GM12878 (cell line): ENCODE measurements at regions not wholly inside any gene's neighbourhood (a gene's known extent, or its start where the extent isn't known, plus 50 kb on each side); places are given as distances from the start of the nearest gene placed in this dataset.
"Not testable (repeated sequence)": the region's sequence is repeated elsewhere in the genome, so short reads cannot be mapped to it uniquely, and the experiment has no call there.

Experiments used
- ATAC-seq: fragments of 200-7000 bp; cut with Tn5 transposase; 3 replicates; pipeline ENCODE4 v1.9.1; 2020; ENCODE audit warnings: mild to moderate bottlenecking, moderate library complexity
- BruUV-seq: library from RNA; stranded (reverse); fragments of 400-500 nt; replicated peaks from 2 replicates; lab custom pipeline; 2021; lab: Mats Ljungman, UMichigan
- CTCF ChIA-PET: fragments of 300-600 bp; sonication (Branson Sonifier 250); formaldehyde crosslinking; extraction: SDS; loops from one replicate; lab custom pipeline; 2021; ENCODE audit warnings: inconsistent platforms; lab: Yijun Ruan, JAX
- POLR2A ChIA-PET: fragments of 350-600 bp; formaldehyde crosslinking; extraction: SDS; loops from one replicate; lab custom pipeline; 2021; ENCODE audit warnings: inconsistent platforms; lab: Charles Lee
- RAD21 ChIA-PET: fragments of 300-600 bp; sonication (Branson Sonifier 250); formaldehyde crosslinking; loops from one replicate; lab custom pipeline; 2023; ENCODE audit warnings: antibody characterized with exemption; ENCODE audit not compliant: unreplicated experiment; lab: Charles Lee
- SMC1A ChIA-PET: fragments of 300-600 bp; sonication (Branson Sonifier 250); formaldehyde crosslinking; loops from one replicate; lab custom pipeline; 2023; ENCODE audit not compliant: unreplicated experiment, uncharacterized antibody; lab: Charles Lee
- DNase-seq: peaks from one replicate; pipeline ENCODE4 v3.0.0-alpha.2; 2011; ENCODE audit warnings: low read depth, low spot score
- FAIRE-seq: peaks from 3 replicates; lab custom pipeline; 2011; peaks lifted over from hg19 to GRCh38; lab: Jason Lieb, UNC
- H2AFZ ChIP-seq: 2 replicates; pipeline ENCODE4 v1.6.0; 2011; ENCODE audit warnings: low read depth, low read length, control low read depth; ENCODE audit not compliant: control insufficient read depth
- H3K27ac ChIP-seq: 2 replicates; pipeline ENCODE4 v1.5.1; 2011; ENCODE audit warnings: control low read depth; ENCODE audit not compliant: control insufficient read depth, insufficient read depth
- H3K27me3 ChIP-seq, 2 experiments: replicated peaks in 1 of 2; 2 replicates each; pipeline versions ENCODE4 v1.6.0 to v1.6.1; 2011; ENCODE audit warnings: low read length in 1 of 2; ENCODE audit not compliant: control insufficient read depth in 2 of 2, insufficient read depth in 2 of 2
- H3K36me3 ChIP-seq, 2 experiments: 2 replicates each; pipeline ENCODE4 v1.5.1; 2011; ENCODE audit warnings: low read length in 1 of 2; ENCODE audit not compliant: control insufficient read depth in 2 of 2, insufficient read depth in 2 of 2
- H3K4me1 ChIP-seq: 2 replicates; pipeline ENCODE4 v1.6.1; 2011; ENCODE audit warnings: mild to moderate bottlenecking, low read length, moderate library complexity, mixed read lengths; ENCODE audit not compliant: control insufficient read depth, insufficient read depth
- H3K4me2 ChIP-seq: 2 replicates; pipeline ENCODE4 v1.6.0; 2011; ENCODE audit warnings: control low read depth; ENCODE audit not compliant: control insufficient read depth, insufficient read depth
- H3K4me3 ChIP-seq: fragments of 200-600 bp; sonication (generic); 2 replicates; pipeline ENCODE4 v1.5.1; 2016
- H3K79me2 ChIP-seq: 2 replicates; pipeline ENCODE4 v1.6.0; 2011; ENCODE audit warnings: low read length; ENCODE audit not compliant: control insufficient read depth, insufficient read depth
- H3K9ac ChIP-seq: 2 replicates; pipeline ENCODE4 v1.8.0; 2011; ENCODE audit warnings: low read length, control low read depth, mixed read lengths; ENCODE audit not compliant: control insufficient read depth, insufficient read depth
- H3K9me3 ChIP-seq: replicated peaks from 3 replicates; pipeline ENCODE4 v1.5.1; 2011; ENCODE audit warnings: mild to moderate bottlenecking, low read length; ENCODE audit not compliant: control insufficient read depth, insufficient read depth
- H4K20me1 ChIP-seq: 2 replicates; pipeline ENCODE4 v1.6.0; 2011; ENCODE audit not compliant: control insufficient read depth, insufficient read depth
- CBX3 ChIP-seq: fragments of 200-600 bp; sonication (generic); IDR thresholded peaks from 2 replicates; pipeline ENCODE4 v1.6.1; 2016; ENCODE audit warnings: low read depth, borderline replicate concordance
- CHD2 ChIP-seq: IDR thresholded peaks from 2 replicates; pipeline ENCODE4 v1.6.1; 2011; ENCODE audit warnings: low read depth, low read length, improper control_type of control experiment, borderline replicate concordance
- CHD4 ChIP-seq: fragments of 200-600 bp; sonication (generic); IDR thresholded peaks from 2 replicates; pipeline ENCODE4 v1.6.1; 2016; ENCODE audit warnings: mild to moderate bottlenecking
- FOXM1 ChIP-seq: IDR thresholded peaks from 2 replicates; pipeline ENCODE4 v1.6.1; 2012; ENCODE audit warnings: low read depth, mild to moderate bottlenecking, inconsistent platforms, low read length, moderate library complexity
- KAT2A ChIP-seq: conservative IDR thresholded peaks from 2 replicates; pipeline ENCODE4 v1.6.1; 2011; ENCODE audit warnings: low read depth, low read length; ENCODE audit not compliant: control insufficient read depth
- RB1 ChIP-seq: fragments of 450-650 bp; formaldehyde crosslinking; IDR thresholded peaks from 2 replicates; pipeline ENCODE4 v1.6.1; 2017; ENCODE audit warnings: mild to moderate bottlenecking, borderline replicate concordance
- RFX5 ChIP-seq: IDR thresholded peaks from 2 replicates; pipeline ENCODE4 v1.6.1; 2011; ENCODE audit warnings: low read depth, low read length, improper control_type of control experiment
- USF1 ChIP-seq: IDR thresholded peaks from 2 replicates; pipeline ENCODE4 v1.6.1; 2011; ENCODE audit warnings: borderline replicate concordance, low read depth, mild to moderate bottlenecking, moderate library complexity, mixed read lengths, low read length; ENCODE audit not compliant: insufficient read depth; ENCODE audit errors: extremely low read length
- YY1 ChIP-seq: IDR thresholded peaks from 2 replicates; pipeline ENCODE4 v1.6.1; 2011; ENCODE audit warnings: low read depth, mild to moderate bottlenecking, low read length
- WGBS: methylation state at CpG from one replicate; pipeline ENCODE4 v1.1.6; 2016; ENCODE audit warnings: low lambda C conversion rate; ENCODE audit not compliant: insufficient replicate concordance, insufficient coverage; ENCODE audit errors: missing lambda C conversion rate; 5-methylcytosine and 5-hydroxymethylcytosine counted together
- in situ Hi-C: fragments of 300-500 bp; cut with MboI; formaldehyde crosslinking; loops from 9 replicates; pipeline ENCODE4 v1.14.3; 2018; ENCODE audit warnings: mixed read lengths
- intact Hi-C: fragments of 100-400 bp; cut with micrococcal nuclease; formaldehyde crosslinking; loops from one replicate; pipeline ENCODE4 v1.14.2; 2022; ENCODE audit not compliant: unreplicated experiment

GRCh38 chr5:57878301-57878722 lies 395.7 kb upstream of the ACTBL2 start:
- ChIA-PET CTCF (no interaction called here), POLR2A (no interaction called here), SMC1A (no interaction called here), RAD21 (no interaction called here)
- in situ Hi-C loops = no loop called here
- Histone ChIP-seq H3K9ac (no peak overlapping the region), H3K4me1 (no peaks in the 10 kb centered on the region), H3K27ac (no peak overlapping the region), H3K4me3 (no peak overlapping the region), H3K9me3 (no peaks in the 10 kb centered on the region), H3K79me2 (no peaks in the 10 kb centered on the region), H3K4me2 (no peak overlapping the region), H2AFZ (no peak overlapping the region), H3K36me3 (no peaks in the 10 kb centered on the region), H4K20me1 (no peaks in the 10 kb centered on the region), H3K27me3 (no peaks in the 10 kb centered on the region)
- no peak for TF ChIP-seq KAT2A
- no peak for TF ChIP-seq CBX3
- no peak for TF ChIP-seq FOXM1
- no peak for TF ChIP-seq RB1
- TF ChIP-seq USF1 = no peak
- TF ChIP-seq YY1 = no peak
- no TSS peak for BruUV-seq
- FAIRE-seq (no peak), ATAC-seq (no peak), DNase-seq (no peak)
- WGBS = 39% methylated on average over 4 of the region's 4 CpGs
- intact Hi-C loops = no loop called here

DNA sequence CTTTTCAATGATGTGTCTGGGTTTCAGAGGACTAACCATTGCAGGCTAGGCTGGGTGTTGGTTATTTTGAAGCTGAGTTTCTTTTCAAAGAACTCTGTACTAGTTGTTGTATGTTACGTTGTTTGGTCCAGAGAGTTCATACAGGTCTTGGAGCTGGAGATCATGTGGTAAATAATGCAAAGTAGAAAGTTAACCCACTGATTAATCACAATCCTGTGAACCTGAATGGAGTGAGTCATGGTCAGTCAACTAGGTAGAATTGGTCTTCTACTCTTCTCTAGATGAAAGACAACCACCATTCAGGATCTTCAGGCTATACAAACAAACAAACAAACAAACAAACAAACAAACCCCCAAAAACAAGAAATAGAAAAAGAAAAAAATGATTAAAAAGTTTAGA lies 388.9 kb upstream of the ACTBL2 start:
- no peak overlapping the region for H3K4me3 ChIP-seq
- H3K9ac ChIP-seq = no peak overlapping the region
- in situ Hi-C loops (no loop called here), intact Hi-C loops (no loop called here)
- no peak overlapping the region for H3K27ac ChIP-seq
- ChIA-PET RAD21 (no interaction called here), CTCF (no interaction called here), POLR2A (no interaction called here), SMC1A (no interaction called here)
- FAIRE-seq (no peak), ATAC-seq (no peak), DNase-seq (no peak)
- BruUV-seq = no TSS peak
- no peaks in the 10 kb centered on the region for H3K9me3 ChIP-seq
- H3K27me3 ChIP-seq = no peaks in the 10 kb centered on the region
- TF ChIP-seq RFX5 = no peak
- no peak for TF ChIP-seq CBX3
- no peak for TF ChIP-seq CHD2
- no peak for TF ChIP-seq CHD4
- no peaks in the 10 kb centered on the region for H4K20me1 ChIP-seq
- H3K4me1 ChIP-seq = no peaks in the 10 kb centered on the region
- no peak overlapping the region for H2AFZ ChIP-seq
- WGBS = 0% methylated on average over 1 of the region's 1 CpG
- H3K79me2 ChIP-seq = no peaks in the 10 kb centered on the region
- no peak overlapping the region for H3K4me2 ChIP-seq
- no peaks in the 10 kb centered on the region for H3K36me3 ChIP-seq

DNA sequence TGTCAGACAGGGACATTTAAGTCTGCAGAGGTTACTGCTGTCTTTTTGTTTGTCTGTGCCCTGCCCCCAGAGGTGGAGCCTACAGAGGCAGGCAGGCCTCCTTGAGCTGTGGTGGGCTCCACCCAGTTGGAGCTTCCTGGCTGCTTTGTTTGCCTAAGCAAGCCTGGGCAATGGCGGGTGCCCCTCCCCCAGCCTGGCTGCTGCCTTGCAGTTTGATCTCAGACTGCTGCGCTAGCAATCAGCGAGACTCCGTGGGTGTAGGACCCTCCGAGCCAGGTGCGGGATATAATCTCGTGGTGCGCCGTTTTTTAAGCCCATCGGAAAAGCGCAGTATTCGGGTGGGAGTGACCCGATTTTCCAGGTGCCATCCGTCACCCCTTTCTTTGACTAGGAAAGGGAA lies 387.7 kb upstream of the ACTBL2 start:
- SMC1A ChIA-PET = not testable (repeated sequence)

More for the DNA sequence above, 387.7 kb upstream of the ACTBL2 start:
- H3K36me3 ChIP-seq, H3K4me2 ChIP-seq, in situ Hi-C loops, intact Hi-C loops, H3K4me1 ChIP-seq, ATAC-seq, H3K27ac ChIP-seq, H3K9me3 ChIP-seq, H3K79me2 ChIP-seq, CTCF ChIA-PET, H3K27me3 ChIP-seq, FAIRE-seq, H2AFZ ChIP-seq, H3K9ac ChIP-seq, RAD21 ChIA-PET, DNase-seq, POLR2A ChIA-PET, H3K4me3 ChIP-seq, H4K20me1 ChIP-seq, BruUV-seq: not testable (repeated sequence)
- WGBS = 46% methylated on average over 13 of the region's 14 CpGs
